NB4 (cell line): ENCODE measurements at regions not wholly inside any gene's neighbourhood (a gene's known extent, or its start where the extent isn't known, plus 50 kb on each side); places are given as distances from the start of the nearest gene placed in this dataset.

Experiments
- CTCF ChIP-seq: IDR thresholded peaks from one replicate; pipeline ENCODE4 v1.5.1; 2012; ENCODE audit warnings: low read depth, low read length
- MAX ChIP-seq: IDR thresholded peaks from 2 replicates; pipeline ENCODE4 v1.6.1; 2011; ENCODE audit warnings: low read depth, low read length
- MYC ChIP-seq: IDR thresholded peaks from 2 replicates; pipeline ENCODE4 v1.6.1; 2011; ENCODE audit warnings: low read depth, low read length
- POLR2A ChIP-seq: IDR thresholded peaks from 2 replicates; pipeline ENCODE4 v1.6.1; 2011; ENCODE audit warnings: mild to moderate bottlenecking; ENCODE audit not compliant: insufficient read length; ENCODE audit errors: extremely low read depth

GRCh38 chr15:66844747-66845145, 142.7 kb downstream of the SMAD6 start:
- TF ChIP-seq CTCF (no peak), MAX (no peak), POLR2A (no peak), MYC (no peak)
